Cortex of kidney (tissue), 1 donor: ENCODE measurements at regions not wholly inside any gene's neighbourhood (a gene's known extent, or its start where the extent isn't known, plus 50 kb on each side); places are given as distances from the start of the nearest gene placed in this dataset.

Experiments used
- DNase-seq: peaks from one replicate; lab custom pipeline; 2025; lab: John Stamatoyannopoulos, UW

GRCh38 chr1:234719454-234720251 is 109.7 kb upstream of the IRF2BP2 start:
- no peak for DNase-seq

GRCh38 chr1:234718496-234719453 is 108.8 kb upstream of the IRF2BP2 start:
- no peak for DNase-seq

GRCh38 chr1:234716908-234717375 is 107.0 kb upstream of the IRF2BP2 start:
- no peak for DNase-seq

GRCh38 chr1:234715252-234716014 is 105.5 kb upstream of the IRF2BP2 start:
- no peak for DNase-seq

DNA sequence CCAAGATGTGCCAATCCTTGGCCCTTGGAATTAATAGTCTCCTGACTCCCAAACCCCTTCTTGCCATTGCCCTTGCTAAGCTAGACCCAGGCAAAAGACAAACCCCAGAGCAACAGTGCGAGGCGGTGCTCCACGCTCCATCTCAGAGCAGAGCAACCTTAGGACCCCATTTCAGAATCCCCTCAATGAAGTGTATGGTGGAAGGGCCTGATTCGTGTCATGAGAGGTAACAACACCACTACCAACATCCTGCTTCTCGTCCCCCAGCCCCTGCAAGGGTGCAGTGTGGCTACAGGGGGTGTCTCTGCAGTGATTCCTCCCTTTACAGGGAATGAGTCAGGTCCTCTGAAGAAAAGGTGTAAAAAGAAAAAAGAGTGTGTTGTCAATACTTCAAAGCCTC is 103.9 kb upstream of the IRF2BP2 start:
- no peak for DNase-seq

GRCh38 chr1:234713440-234713839 is 103.5 kb upstream of the IRF2BP2 start:
- DNase-seq = no peak

GRCh38 chr1:234712891-234713305 is 102.9 kb upstream of the IRF2BP2 start:
- DNase-seq = no peak

- DNase-seq = no peak
These were observed 101.2 kb upstream of the IRF2BP2 start for GRCh38 chr1:234710936-234711724.

- DNase-seq = no peak
These were observed 100.4 kb upstream of the IRF2BP2 start for GRCh38 chr1:234710381-234710780.

DNA sequence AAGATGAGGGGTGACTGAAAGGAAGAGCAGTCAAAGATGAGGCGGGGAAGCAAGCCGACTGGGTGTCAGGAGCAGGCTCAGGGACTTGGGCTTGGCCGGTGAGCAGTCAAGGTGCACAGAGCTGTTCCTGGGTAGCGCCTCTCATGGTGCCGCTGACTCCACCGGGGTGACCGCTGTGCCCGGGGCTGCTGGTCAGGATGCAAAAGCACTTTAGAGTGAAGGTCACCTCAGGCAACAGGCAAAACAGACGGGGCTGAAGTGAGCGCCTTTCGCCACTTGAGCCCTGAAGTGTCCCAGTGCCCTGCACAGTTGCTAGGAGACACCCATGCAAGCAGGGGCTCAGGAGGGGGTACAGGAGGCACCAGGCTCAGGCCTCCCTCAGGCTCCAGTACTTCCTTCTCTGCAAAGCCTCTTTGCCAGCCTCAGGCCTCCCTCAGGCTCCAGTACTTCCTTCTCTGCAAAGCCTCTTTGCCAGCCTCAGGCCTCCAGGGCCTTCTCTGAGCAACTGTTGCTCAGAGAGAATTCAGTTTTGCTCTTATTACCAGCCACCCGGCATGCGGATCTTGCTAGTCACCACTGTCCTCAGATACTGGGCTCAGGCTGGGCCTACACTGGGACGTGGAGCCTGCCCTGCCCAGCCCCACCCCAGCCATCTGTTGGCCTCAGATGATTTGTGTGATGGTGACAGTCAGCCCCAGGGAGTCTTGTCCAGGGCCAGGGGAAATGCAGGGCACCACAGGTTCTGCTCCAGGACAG is 99.7 kb upstream of the IRF2BP2 start:
- DNase-seq = no peak

- DNase-seq = no peak
These were observed 98.9 kb upstream of the IRF2BP2 start for GRCh38 chr1:234708700-234709395.

DNA sequence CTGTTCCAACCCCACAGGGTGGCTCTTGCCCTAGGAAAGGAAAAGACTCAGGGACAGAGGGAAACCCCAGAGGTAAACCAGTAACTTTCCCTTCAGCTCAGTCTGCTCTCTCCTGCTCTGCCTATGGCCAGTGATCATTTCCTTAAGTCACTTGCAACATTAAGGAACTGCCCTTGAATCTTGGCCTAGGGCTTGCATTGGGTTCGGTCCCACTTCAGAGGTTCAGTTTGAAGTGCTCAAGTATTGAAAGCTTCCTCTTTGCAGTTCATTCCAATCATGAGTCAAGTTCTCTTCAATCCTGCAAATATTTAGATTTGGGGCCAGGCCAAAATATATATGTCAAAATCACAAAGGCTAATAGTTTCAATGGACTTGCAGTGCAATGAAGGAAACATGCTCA is 97.7 kb upstream of the IRF2BP2 start:
- DNase-seq = no peak

DNA sequence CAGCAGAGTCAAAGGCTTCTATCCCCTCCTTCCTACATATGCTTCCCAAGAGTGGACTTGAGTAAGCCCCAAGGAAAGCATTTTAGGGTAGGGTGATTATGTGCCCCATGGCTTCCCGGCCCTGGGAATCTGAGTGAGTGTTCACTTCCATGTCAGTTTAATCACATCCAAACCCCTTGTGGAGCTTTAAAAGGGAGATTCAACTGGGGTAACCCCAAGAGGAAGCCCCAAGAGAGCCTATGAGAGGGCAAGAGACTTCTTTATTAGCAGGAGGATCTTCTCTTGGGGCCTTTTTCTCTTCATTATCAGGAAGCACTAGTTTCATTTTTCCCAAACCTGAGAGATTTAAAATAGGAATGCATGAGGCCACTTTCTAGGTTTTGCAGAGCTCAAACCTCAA is 97.0 kb upstream of the IRF2BP2 start:
- DNase-seq = no peak

- no peak for DNase-seq
These were observed 96.2 kb upstream of the IRF2BP2 start for GRCh38 chr1:234706199-234706598.

DNA sequence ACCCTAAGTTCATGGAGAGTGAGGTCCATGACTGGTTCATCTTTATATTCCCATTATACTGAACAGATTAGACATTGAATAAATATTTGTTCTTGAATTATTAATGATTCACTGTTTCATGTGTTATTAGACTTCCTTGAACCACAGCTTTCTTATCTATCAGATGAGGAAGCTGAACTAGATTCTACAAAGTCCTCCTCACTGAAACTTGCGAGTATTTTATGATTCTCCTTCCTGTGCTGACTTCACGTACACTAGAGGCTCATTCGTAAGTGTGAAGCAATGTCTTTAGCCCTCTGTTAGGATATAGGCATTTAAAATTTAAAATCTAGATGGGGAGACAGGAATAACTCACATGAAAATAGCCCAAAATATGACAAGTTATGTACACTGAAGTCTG is 95.6 kb upstream of the IRF2BP2 start:
- DNase-seq = no peak

GRCh38 chr1:234704106-234704887 is 94.3 kb upstream of the IRF2BP2 start:
- DNase-seq = no peak

DNA sequence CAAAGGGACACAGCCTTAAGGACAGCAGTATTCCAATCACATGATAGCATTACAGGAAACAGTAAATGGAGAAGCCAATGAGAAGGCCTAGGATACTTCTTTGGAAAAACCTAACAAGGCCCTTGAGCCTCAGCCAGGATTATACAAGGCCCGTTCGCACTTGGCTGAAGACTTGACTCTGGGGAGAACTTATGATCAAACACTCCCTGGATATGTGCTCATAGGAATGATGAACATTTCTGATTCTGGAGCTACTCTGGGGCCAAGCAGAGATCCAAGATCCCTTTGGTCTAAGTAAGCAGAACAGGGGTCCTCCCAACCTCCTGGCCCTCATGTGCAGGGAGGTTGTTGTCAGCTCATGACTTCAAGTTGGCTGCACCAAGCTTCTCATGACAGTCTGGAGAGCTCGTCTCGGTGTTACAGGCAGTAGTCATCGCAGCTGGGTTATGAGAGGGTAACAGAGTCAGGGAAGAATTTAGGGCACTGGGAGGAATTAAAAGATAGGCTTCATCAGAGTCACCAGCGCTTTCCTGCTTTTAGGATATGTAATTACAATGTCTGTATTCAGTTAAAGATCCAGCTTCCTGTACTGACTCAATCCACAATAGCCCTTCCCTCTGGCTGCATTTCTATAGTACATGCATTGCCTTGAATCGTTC is 92.5 kb upstream of the IRF2BP2 start:
- DNase-seq = no peak

GRCh38 chr1:234701737-234702341 is 91.9 kb upstream of the IRF2BP2 start:
- DNase-seq = no peak
